Thymus (tissue), 11 donors: ENCODE measurements at regions not wholly inside any gene's neighbourhood (a gene's known extent, or its start where the extent isn't known, plus 50 kb on each side); places are given as distances from the start of the nearest gene placed in this dataset.

ENCODE experiments used
- DNase-seq, 9 donors: peaks; one replicate each; pipeline ENCODE4 v3.0.0-alpha.2; 2013; ENCODE audit warnings: low spot score in 9 of 9, low read depth in 6 of 9, missing footprints in 1 of 9
- H3K27ac ChIP-seq, 2 donors: one replicate each; pipeline ENCODE4 v1.5.1; 2013; ENCODE audit warnings: control low read depth in 1 of 2, low read depth in 1 of 2, low read length in 1 of 2, mild to moderate bottlenecking in 1 of 2, moderate library complexity in 1 of 2
- H3K27me3 ChIP-seq, 2 donors: one replicate each; pipeline ENCODE4 v1.5.1; 2013; ENCODE audit warnings: low read length in 1 of 2; ENCODE audit not compliant: control insufficient read depth in 2 of 2, insufficient read depth in 1 of 2
- H3K36me3 ChIP-seq, 2 donors: one replicate each; pipeline ENCODE4 v1.5.1; 2013; ENCODE audit warnings: low read length in 1 of 2, mild to moderate bottlenecking in 1 of 2, moderate library complexity in 1 of 2; ENCODE audit not compliant: control insufficient read depth in 2 of 2, insufficient read depth in 2 of 2
- H3K4me1 ChIP-seq, 2 donors: one replicate each; pipeline ENCODE4 v1.5.1; 2013; ENCODE audit warnings: low read length in 2 of 2; ENCODE audit not compliant: control insufficient read depth in 2 of 2, insufficient read depth in 2 of 2
- H3K4me3 ChIP-seq, 2 donors: one replicate each; pipeline ENCODE4 v1.5.1; 2013; ENCODE audit warnings: low read length in 2 of 2, control low read depth in 1 of 2, mild to moderate bottlenecking in 1 of 2
- H3K9me3 ChIP-seq, 2 donors: one replicate each; pipeline ENCODE4 v1.5.1; 2013; ENCODE audit warnings: low read length in 1 of 2, mild to moderate bottlenecking in 1 of 2; ENCODE audit not compliant: control insufficient read depth in 2 of 2, insufficient read depth in 1 of 2
- WGBS: extraction: QIAGEN DNeasy Blood & Tissue Kit; methylation state at CpG from one replicate; pipeline ENCODE4 v1.1.7; 2013; 5-methylcytosine and 5-hydroxymethylcytosine counted together
- donor health status: healthy.

DNA sequence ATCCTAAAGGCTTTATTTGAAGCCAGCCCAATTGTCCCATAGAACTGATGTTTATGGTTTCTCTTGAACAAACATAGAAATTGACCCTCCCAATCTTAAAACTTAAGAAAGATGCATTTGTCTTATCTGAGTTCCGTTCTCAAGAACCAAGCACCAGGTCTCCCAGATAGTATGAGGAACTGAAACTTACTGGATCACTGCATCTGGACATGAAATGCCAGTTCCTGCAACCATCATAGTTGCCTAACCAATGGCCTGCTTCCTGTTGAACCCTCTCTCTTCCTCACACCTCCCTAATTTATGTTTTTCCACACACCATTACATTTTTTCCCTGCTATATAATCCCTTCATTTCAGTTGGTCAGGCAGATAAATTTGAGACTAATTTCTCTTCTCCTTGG lies 478.9 kb downstream of the HTR1A start:
- Histone ChIP-seq H3K27ac (no peak overlapping the region), H3K9me3 (no peaks in the 10 kb centered on the region), H3K36me3 (no peaks in the 10 kb centered on the region), H3K4me3 (no peak overlapping the region), H3K27me3 (no peaks in the 10 kb centered on the region), H3K4me1 (no peaks in the 10 kb centered on the region)
- 88% methylated on average over 1 of the region's 1 CpG for WGBS
- no peak for DNase-seq

DNA sequence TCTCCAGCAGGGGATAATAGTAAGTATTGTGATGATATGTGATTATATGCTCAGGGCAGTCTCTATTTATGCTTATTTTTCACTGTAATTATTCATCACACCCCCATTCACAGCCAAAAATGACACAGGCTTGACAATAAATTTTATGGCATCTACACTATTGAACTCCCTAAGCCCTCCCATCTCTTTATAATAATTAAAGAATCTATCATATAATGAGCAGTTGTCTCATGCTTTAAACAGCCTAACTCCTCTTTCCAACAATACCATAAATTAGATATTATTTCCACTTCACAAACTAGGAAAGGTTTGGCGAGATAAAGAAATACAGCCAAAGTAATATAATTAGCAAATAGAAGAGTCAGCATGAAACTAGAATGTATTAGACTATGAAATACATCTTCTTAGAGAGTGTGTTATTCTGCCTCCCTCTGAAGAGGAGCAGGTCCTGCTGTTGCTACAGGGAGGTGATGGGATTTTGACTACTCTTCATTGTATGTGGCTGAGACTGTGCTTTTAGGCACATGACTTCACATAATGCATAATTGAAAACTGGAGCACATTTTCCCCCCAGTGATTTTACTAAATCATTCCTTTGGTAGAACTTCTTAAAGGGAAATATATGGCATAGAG lies 488.8 kb downstream of the HTR1A start:
- no peaks in the 10 kb centered on the region for H3K27me3 ChIP-seq
- H3K9me3 ChIP-seq = no peaks in the 10 kb centered on the region
- no peaks in the 10 kb centered on the region for H3K36me3 ChIP-seq
- no peak overlapping the region for H3K4me3 ChIP-seq
- H3K4me1 ChIP-seq = no peaks in the 10 kb centered on the region
- H3K27ac ChIP-seq = no peak overlapping the region
- no peak for DNase-seq
- 86% methylated on average over 1 of the region's 1 CpG for WGBS

DNA sequence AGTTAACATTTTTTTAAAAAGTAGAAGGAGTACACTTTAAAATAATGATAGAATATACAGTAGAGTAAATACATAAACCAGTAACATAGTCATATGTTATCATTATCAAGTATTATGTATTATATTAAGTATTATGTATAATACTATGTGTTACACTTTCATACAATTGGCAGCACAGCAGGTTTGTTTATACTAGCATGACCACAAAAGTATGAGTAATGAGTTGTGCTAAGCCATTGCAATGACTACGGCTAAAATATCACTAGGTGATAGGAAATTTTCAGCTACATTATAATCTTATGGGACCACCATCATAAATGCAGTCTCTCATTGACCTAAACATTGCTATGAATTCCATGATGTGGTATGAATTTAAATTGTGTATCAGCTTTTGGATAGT lies 506.0 kb downstream of the HTR1A start:
- DNase-seq = no peak
- Histone ChIP-seq H3K36me3 (no peaks in the 10 kb centered on the region), H3K27ac (no peak overlapping the region), H3K27me3 (no peaks in the 10 kb centered on the region), H3K9me3 (peaks cover 0 to 19% of the 10 kb centered on the region in 2 donors), H3K4me3 (no peak overlapping the region), H3K4me1 (no peaks in the 10 kb centered on the region)
- WGBS = 96% methylated on average over 1 of the region's 1 CpG

DNA sequence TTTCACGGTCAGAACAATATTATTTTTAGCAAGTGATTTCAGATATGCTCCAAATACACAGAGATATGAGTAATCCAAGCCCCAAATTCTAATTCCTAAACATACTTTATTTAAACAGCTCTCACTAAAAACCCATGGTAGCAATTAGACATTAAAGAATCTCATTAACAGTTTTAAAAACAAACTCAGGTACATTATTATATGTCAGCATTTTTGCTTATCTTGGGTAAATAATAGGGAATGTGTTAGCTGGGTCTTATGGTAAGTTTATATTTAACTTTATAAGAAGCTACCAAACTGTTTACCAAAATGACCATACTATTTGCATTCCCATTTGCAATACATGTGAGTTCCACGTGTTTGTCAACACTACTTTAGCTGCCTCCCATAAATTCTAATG lies 511.1 kb downstream of the HTR1A start:
- WGBS = 42% methylated on average over 2 of the region's 2 CpGs
- Histone ChIP-seq H3K27me3 (no peaks in the 10 kb centered on the region), H3K36me3 (no peaks in the 10 kb centered on the region), H3K4me3 (no peak overlapping the region), H3K4me1 (no peaks in the 10 kb centered on the region), H3K27ac (no peak overlapping the region), H3K9me3 (no peaks in the 10 kb centered on the region)
- no peak for DNase-seq

DNA sequence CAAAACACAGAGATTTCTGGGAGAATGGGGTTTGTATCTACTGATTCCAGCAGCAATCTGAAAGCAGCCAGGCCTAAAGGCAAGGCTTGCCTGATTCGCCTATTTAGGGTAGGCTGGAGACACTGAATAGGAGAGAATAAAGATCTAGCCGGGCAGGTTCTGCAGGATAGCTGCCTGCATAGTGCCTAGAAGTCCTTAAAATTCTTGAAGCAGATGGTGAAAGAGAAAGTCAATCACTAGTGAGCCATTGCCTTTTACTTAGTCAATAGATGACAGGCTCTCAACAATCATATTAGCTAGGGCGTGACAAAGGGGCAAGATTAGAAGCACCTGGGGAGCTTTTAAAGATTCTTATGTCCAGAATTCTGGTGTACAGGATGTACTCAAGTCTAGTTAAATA lies 522.7 kb downstream of the HTR1A start:
- no peak for DNase-seq
- Histone ChIP-seq H3K27ac (no peak overlapping the region), H3K4me3 (no peak overlapping the region), H3K4me1 (no peaks in the 10 kb centered on the region), H3K36me3 (no peaks in the 10 kb centered on the region), H3K27me3 (no peaks in the 10 kb centered on the region), H3K9me3 (no peaks in the 10 kb centered on the region)
- WGBS = 80% methylated on average over 3 of the region's 3 CpGs

DNA sequence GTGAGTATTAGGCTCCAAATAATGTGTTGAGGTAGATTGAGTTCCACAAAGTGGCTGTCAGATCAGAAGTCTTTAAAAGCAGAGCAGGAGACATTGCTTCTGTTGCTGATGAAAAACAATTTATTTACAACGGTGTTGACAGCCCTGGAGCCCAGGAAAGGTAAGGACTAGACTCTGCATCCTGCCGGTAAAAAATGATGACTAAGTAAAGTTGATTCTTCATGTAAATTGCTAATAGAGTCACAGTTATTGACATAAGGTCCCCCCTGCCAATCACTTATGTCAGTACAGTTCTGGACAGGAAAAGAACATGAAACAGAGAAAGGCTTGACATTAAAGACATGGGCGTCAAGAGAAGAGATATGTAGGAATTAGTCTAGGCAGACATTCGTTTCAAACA lies 552.5 kb downstream of the HTR1A start:
- no peak overlapping the region for H3K27ac ChIP-seq
- H3K9me3 ChIP-seq = no peaks in the 10 kb centered on the region
- no peaks in the 10 kb centered on the region for H3K27me3 ChIP-seq
- no peaks in the 10 kb centered on the region for H3K4me1 ChIP-seq
- no peaks in the 10 kb centered on the region for H3K36me3 ChIP-seq
- DNase-seq = no peak
- H3K4me3 ChIP-seq = no peak overlapping the region
- WGBS = 85% methylated on average over 4 of the region's 4 CpGs

DNA sequence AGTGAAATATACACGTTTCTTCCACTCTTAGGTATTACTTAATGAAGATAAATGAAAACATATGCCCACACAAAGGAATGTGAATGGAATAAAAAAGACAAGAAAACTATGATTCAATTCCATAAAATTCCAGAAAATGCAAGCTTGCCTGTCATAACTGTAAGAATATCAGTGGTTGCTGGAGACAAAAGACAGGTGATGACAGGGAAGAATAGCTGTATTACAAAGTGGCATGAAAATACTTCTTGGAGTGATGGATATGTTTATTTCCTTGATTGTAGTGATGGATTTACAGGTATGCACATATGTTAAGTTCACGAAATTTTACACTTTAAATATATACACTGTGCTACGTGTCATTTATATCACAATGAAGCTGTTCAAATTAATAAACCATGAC lies 553.3 kb downstream of the HTR1A start:
- Histone ChIP-seq H3K4me3 (no peak overlapping the region), H3K4me1 (no peaks in the 10 kb centered on the region), H3K36me3 (no peaks in the 10 kb centered on the region), H3K27me3 (no peaks in the 10 kb centered on the region), H3K9me3 (no peaks in the 10 kb centered on the region), H3K27ac (no peak overlapping the region)
- 67% methylated on average over 3 of the region's 3 CpGs for whole genome bisulfite sequencing
- DNase-seq = no peak

DNA sequence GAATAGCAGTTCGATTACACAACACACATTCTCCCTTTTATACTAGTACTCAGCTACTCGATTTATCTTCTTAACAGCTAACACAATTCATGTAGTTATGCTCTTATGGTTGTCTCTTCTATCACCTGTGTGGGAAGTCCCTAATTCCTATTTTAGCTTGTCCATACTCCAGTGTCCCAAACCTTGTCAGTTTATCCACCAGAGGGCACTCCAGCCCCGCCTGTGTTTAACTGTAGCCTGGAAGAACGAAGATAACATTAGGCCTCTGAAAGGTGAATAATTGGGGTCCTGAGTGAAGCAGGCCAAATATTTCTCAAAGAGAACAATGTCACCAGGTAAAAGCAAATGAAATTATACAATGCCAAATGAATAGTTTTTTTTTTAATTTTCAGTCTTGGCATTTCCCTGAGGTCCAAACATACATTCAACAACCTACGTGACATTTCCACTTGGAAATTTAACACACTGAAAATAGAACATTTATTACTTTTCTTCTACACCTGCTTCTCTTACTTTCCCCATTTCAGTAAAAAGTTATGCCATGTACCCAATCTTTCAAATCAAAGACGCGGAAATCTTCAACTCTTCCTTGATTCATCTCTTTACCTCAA lies 560.7 kb downstream of the HTR1A start:
- no peaks in the 10 kb centered on the region for H3K36me3 ChIP-seq
- no peak overlapping the region for H3K4me3 ChIP-seq
- H3K27ac ChIP-seq = no peak overlapping the region
- 42% methylated on average over 7 of the region's 7 CpGs for WGBS
- no peaks in the 10 kb centered on the region for H3K27me3 ChIP-seq
- H3K9me3 ChIP-seq = no peaks in the 10 kb centered on the region
- peak in 5 of 9 donors; percentile 1 to 29 (median 2) for DNase-seq
- no peaks in the 10 kb centered on the region for H3K4me1 ChIP-seq

DNA sequence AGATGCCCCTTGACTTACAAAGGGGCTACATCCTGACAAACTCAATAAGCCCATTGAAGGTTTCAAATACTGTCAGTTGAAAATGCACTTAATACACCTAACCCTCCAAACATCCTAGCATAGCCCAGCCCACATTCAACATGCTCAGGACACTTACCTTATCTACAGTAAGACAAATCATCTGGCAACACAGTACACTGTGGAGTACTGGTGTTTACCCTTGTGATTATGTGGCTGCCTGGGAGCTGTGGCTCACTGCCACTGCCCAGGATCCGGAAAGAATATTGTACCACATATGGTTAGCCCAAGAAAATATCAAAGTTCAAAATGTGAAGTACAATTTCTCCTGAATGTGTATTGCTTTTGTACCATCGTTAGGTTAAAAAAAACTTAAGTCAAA lies 562.2 kb downstream of the HTR1A start:
- H3K4me3 ChIP-seq = no peak overlapping the region
- H3K27me3 ChIP-seq = no peaks in the 10 kb centered on the region
- 87% methylated on average over 2 of the region's 2 CpGs for WGBS
- no peak for DNase-seq
- H3K36me3 ChIP-seq = no peaks in the 10 kb centered on the region
- H3K9me3 ChIP-seq = no peaks in the 10 kb centered on the region
- no peak overlapping the region for H3K27ac ChIP-seq
- no peaks in the 10 kb centered on the region for H3K4me1 ChIP-seq
